ENCODE measurements at regions not wholly inside any gene's neighbourhood (a gene's known extent, or its start where the extent isn't known, plus 50 kb on each side); places are given as distances from the start of the nearest gene placed in this dataset.

- DNase-seq (ENCODE audit: low read depth in 6 of 9, low spot score in 9 of 9): no peak
- no peak overlapping the region for H3K27ac ChIP-seq (ENCODE audit: low read depth in 1 of 2, low read length in 1 of 2)
- H3K27me3 ChIP-seq (ENCODE audit: control insufficient read depth in 2 of 2, insufficient read depth in 1 of 2, low read length in 1 of 2): no peaks in the 10 kb centered on the region
- no peaks in the 10 kb centered on the region for H3K9me3 ChIP-seq (ENCODE audit: control insufficient read depth in 2 of 2, insufficient read depth in 1 of 2, low read length in 1 of 2)
- H3K4me1 ChIP-seq (ENCODE audit: control insufficient read depth in 2 of 2, insufficient read depth in 2 of 2, low read length in 2 of 2): no peaks in the 10 kb centered on the region
- H3K4me3 ChIP-seq (ENCODE audit: low read length in 2 of 2): no peak overlapping the region
- H3K36me3 ChIP-seq (ENCODE audit: control insufficient read depth in 2 of 2, insufficient read depth in 2 of 2, low read length in 1 of 2): no peaks in the 10 kb centered on the region
Measured at GRCh38 chr5:130287438-130287837, 383.2 kb downstream of the CHSY3 start.

GRCh38 chr5:130286971-130287370 is 382.7 kb downstream of the CHSY3 start:
- H3K27me3 ChIP-seq (ENCODE audit: control insufficient read depth in 2 of 2, insufficient read depth in 1 of 2, low read length in 1 of 2): no peaks in the 10 kb centered on the region
- H3K36me3 ChIP-seq (ENCODE audit: control insufficient read depth in 2 of 2, insufficient read depth in 2 of 2, low read length in 1 of 2): no peaks in the 10 kb centered on the region
- DNase-seq (ENCODE audit: low read depth in 6 of 9, low spot score in 9 of 9): no peak
- H3K4me3 ChIP-seq (ENCODE audit: low read length in 2 of 2): no peak overlapping the region
- no peaks in the 10 kb centered on the region for H3K4me1 ChIP-seq (ENCODE audit: control insufficient read depth in 2 of 2, insufficient read depth in 2 of 2, low read length in 2 of 2)
- H3K27ac ChIP-seq (ENCODE audit: low read depth in 1 of 2, low read length in 1 of 2): no peak overlapping the region
- WGBS: 92% methylated on average over 2 of the region's 2 CpGs
- H3K9me3 ChIP-seq (ENCODE audit: control insufficient read depth in 2 of 2, insufficient read depth in 1 of 2, low read length in 1 of 2): no peaks in the 10 kb centered on the region

- Histone ChIP-seq H3K27me3 (ENCODE audit: control insufficient read depth in 2 of 2, insufficient read depth in 1 of 2, low read length in 1 of 2) (no peaks in the 10 kb centered on the region), H3K9me3 (ENCODE audit: control insufficient read depth in 2 of 2, insufficient read depth in 1 of 2, low read length in 1 of 2) (peaks cover 0 to 3% of the 10 kb centered on the region in 2 donors), H3K4me3 (ENCODE audit: low read length in 2 of 2) (no peak overlapping the region), H3K36me3 (ENCODE audit: control insufficient read depth in 2 of 2, insufficient read depth in 2 of 2, low read length in 1 of 2) (no peaks in the 10 kb centered on the region), H3K4me1 (ENCODE audit: control insufficient read depth in 2 of 2, insufficient read depth in 2 of 2, low read length in 2 of 2) (no peaks in the 10 kb centered on the region), H3K27ac (ENCODE audit: low read depth in 1 of 2, low read length in 1 of 2) (no peak overlapping the region)
- WGBS: 97% methylated on average over 1 of the region's 1 CpG
- DNase-seq (ENCODE audit: low read depth in 6 of 9, low spot score in 9 of 9): no peak
Measured at GRCh38 chr5:130282049-130282448, 377.8 kb downstream of the CHSY3 start.

- 51% methylated on average over 8 of the region's 8 CpGs for WGBS
- H3K27ac ChIP-seq (ENCODE audit: low read depth in 1 of 2, low read length in 1 of 2): no peak overlapping the region
- DNase-seq (ENCODE audit: low read depth in 6 of 9, low spot score in 9 of 9): no peak
- no peak overlapping the region for H3K4me3 ChIP-seq (ENCODE audit: low read length in 2 of 2)
- H3K9me3 ChIP-seq (ENCODE audit: control insufficient read depth in 2 of 2, insufficient read depth in 1 of 2, low read length in 1 of 2): peaks cover 0 to 3% of the 10 kb centered on the region in 2 donors
- H3K36me3 ChIP-seq (ENCODE audit: control insufficient read depth in 2 of 2, insufficient read depth in 2 of 2, low read length in 1 of 2): no peaks in the 10 kb centered on the region
- no peaks in the 10 kb centered on the region for H3K27me3 ChIP-seq (ENCODE audit: control insufficient read depth in 2 of 2, insufficient read depth in 1 of 2, low read length in 1 of 2)
- H3K4me1 ChIP-seq (ENCODE audit: control insufficient read depth in 2 of 2, insufficient read depth in 2 of 2, low read length in 2 of 2): no peaks in the 10 kb centered on the region
Measured at GRCh38 chr5:130280528-130281217, 376.4 kb downstream of the CHSY3 start.

GRCh38 chr5:130279386-130279785 is 375.1 kb downstream of the CHSY3 start:
- 86% methylated on average over 1 of the region's 1 CpG for WGBS

GRCh38 chr5:130278136-130278535 is 373.9 kb downstream of the CHSY3 start:
- no peak overlapping the region for H3K4me3 ChIP-seq (ENCODE audit: low read length in 2 of 2)
- no peak for DNase-seq (ENCODE audit: low read depth in 6 of 9, low spot score in 9 of 9)
- H3K4me1 ChIP-seq (ENCODE audit: control insufficient read depth in 2 of 2, insufficient read depth in 2 of 2, low read length in 2 of 2): no peaks in the 10 kb centered on the region
- no peaks in the 10 kb centered on the region for H3K36me3 ChIP-seq (ENCODE audit: control insufficient read depth in 2 of 2, insufficient read depth in 2 of 2, low read length in 1 of 2)
- H3K9me3 ChIP-seq (ENCODE audit: control insufficient read depth in 2 of 2, insufficient read depth in 1 of 2, low read length in 1 of 2): peaks cover 0 to 3% of the 10 kb centered on the region in 2 donors
- WGBS: 98% methylated on average over 8 of the region's 8 CpGs
- no peaks in the 10 kb centered on the region for H3K27me3 ChIP-seq (ENCODE audit: control insufficient read depth in 2 of 2, insufficient read depth in 1 of 2, low read length in 1 of 2)
- no peak overlapping the region for H3K27ac ChIP-seq (ENCODE audit: low read depth in 1 of 2, low read length in 1 of 2)

More at GRCh38 chr5:130279386-130279785, 375.1 kb downstream of the CHSY3 start:
- Histone ChIP-seq H3K36me3 (ENCODE audit: control insufficient read depth in 2 of 2, insufficient read depth in 2 of 2, low read length in 1 of 2) (no peaks in the 10 kb centered on the region), H3K27me3 (ENCODE audit: control insufficient read depth in 2 of 2, insufficient read depth in 1 of 2, low read length in 1 of 2) (no peaks in the 10 kb centered on the region), H3K4me3 (ENCODE audit: low read length in 2 of 2) (no peak overlapping the region), H3K9me3 (ENCODE audit: control insufficient read depth in 2 of 2, insufficient read depth in 1 of 2, low read length in 1 of 2) (peaks cover 0 to 3% of the 10 kb centered on the region in 2 donors), H3K27ac (ENCODE audit: low read depth in 1 of 2, low read length in 1 of 2) (no peak overlapping the region), H3K4me1 (ENCODE audit: control insufficient read depth in 2 of 2, insufficient read depth in 2 of 2, low read length in 2 of 2) (no peaks in the 10 kb centered on the region)
- no peak for DNase-seq (ENCODE audit: low read depth in 6 of 9, low spot score in 9 of 9)

- H3K9me3 ChIP-seq (ENCODE audit: control insufficient read depth in 2 of 2, insufficient read depth in 1 of 2, low read length in 1 of 2): peaks cover 0 to 3% of the 10 kb centered on the region in 2 donors
- no peaks in the 10 kb centered on the region for H3K27me3 ChIP-seq (ENCODE audit: control insufficient read depth in 2 of 2, insufficient read depth in 1 of 2, low read length in 1 of 2)
- H3K4me3 ChIP-seq (ENCODE audit: low read length in 2 of 2): no peak overlapping the region
- no peak overlapping the region for H3K27ac ChIP-seq (ENCODE audit: low read depth in 1 of 2, low read length in 1 of 2)
- H3K4me1 ChIP-seq (ENCODE audit: control insufficient read depth in 2 of 2, insufficient read depth in 2 of 2, low read length in 2 of 2): no peaks in the 10 kb centered on the region
- 98% methylated on average over 8 of the region's 8 CpGs for WGBS
- H3K36me3 ChIP-seq (ENCODE audit: control insufficient read depth in 2 of 2, insufficient read depth in 2 of 2, low read length in 1 of 2): no peaks in the 10 kb centered on the region
- DNase-seq (ENCODE audit: low read depth in 6 of 9, low spot score in 9 of 9): no peak
Measured at GRCh38 chr5:130277522-130277921, 373.3 kb downstream of the CHSY3 start.

- 96% methylated on average over 5 of the region's 5 CpGs for WGBS
- Histone ChIP-seq H3K27ac (ENCODE audit: low read depth in 1 of 2, low read length in 1 of 2) (no peak overlapping the region), H3K4me3 (ENCODE audit: low read length in 2 of 2) (no peak overlapping the region), H3K4me1 (ENCODE audit: control insufficient read depth in 2 of 2, insufficient read depth in 2 of 2, low read length in 2 of 2) (no peaks in the 10 kb centered on the region), H3K27me3 (ENCODE audit: control insufficient read depth in 2 of 2, insufficient read depth in 1 of 2, low read length in 1 of 2) (no peaks in the 10 kb centered on the region), H3K9me3 (ENCODE audit: control insufficient read depth in 2 of 2, insufficient read depth in 1 of 2, low read length in 1 of 2) (peaks cover 0 to 3% of the 10 kb centered on the region in 2 donors), H3K36me3 (ENCODE audit: control insufficient read depth in 2 of 2, insufficient read depth in 2 of 2, low read length in 1 of 2) (no peaks in the 10 kb centered on the region)
- no peak for DNase-seq (ENCODE audit: low read depth in 6 of 9, low spot score in 9 of 9)
Measured at GRCh38 chr5:130277002-130277401, 372.7 kb downstream of the CHSY3 start.

- no peak for DNase-seq (ENCODE audit: low read depth in 6 of 9, low spot score in 9 of 9)
- H3K27me3 ChIP-seq (ENCODE audit: control insufficient read depth in 2 of 2, insufficient read depth in 1 of 2, low read length in 1 of 2): no peaks in the 10 kb centered on the region
- 97% methylated on average over 2 of the region's 2 CpGs for WGBS
Measured at GRCh38 chr5:130272837-130273236, 368.6 kb downstream of the CHSY3 start.

More at GRCh38 chr5:130272837-130273236, 368.6 kb downstream of the CHSY3 start:
- H3K4me1 ChIP-seq (ENCODE audit: control insufficient read depth in 2 of 2, insufficient read depth in 2 of 2, low read length in 2 of 2): no peaks in the 10 kb centered on the region
- no peak overlapping the region for H3K4me3 ChIP-seq (ENCODE audit: low read length in 2 of 2)
- no peak overlapping the region for H3K27ac ChIP-seq (ENCODE audit: low read depth in 1 of 2, low read length in 1 of 2)
- H3K9me3 ChIP-seq (ENCODE audit: control insufficient read depth in 2 of 2, insufficient read depth in 1 of 2, low read length in 1 of 2): peaks cover 0 to 3% of the 10 kb centered on the region in 2 donors
- H3K36me3 ChIP-seq (ENCODE audit: control insufficient read depth in 2 of 2, insufficient read depth in 2 of 2, low read length in 1 of 2): no peaks in the 10 kb centered on the region
